Mucosa of rectum (tissue), 2 donors: ENCODE measurements at regions not wholly inside any gene's neighbourhood (a gene's known extent, or its start where the extent isn't known, plus 50 kb on each side); places are given as distances from the start of the nearest gene placed in this dataset.

Experiments used
- H3K27ac ChIP-seq, 2 donors: one replicate each; pipeline ENCODE4 v1.7.0; 2013; ENCODE audit warnings: inconsistent platforms in 2 of 2, low read depth in 2 of 2, low read length in 2 of 2
- H3K27me3 ChIP-seq, 2 donors: one replicate each; pipeline ENCODE4 v1.7.0; 2013; ENCODE audit warnings: low read length in 2 of 2; ENCODE audit not compliant: control insufficient read depth in 2 of 2, insufficient read depth in 2 of 2
- H3K36me3 ChIP-seq, 2 donors: one replicate each; pipeline ENCODE4 v1.7.0; 2013; ENCODE audit warnings: low read length in 2 of 2; ENCODE audit not compliant: control insufficient read depth in 2 of 2, insufficient read depth in 2 of 2
- H3K4me1 ChIP-seq, 2 donors: one replicate each; pipeline ENCODE4 v1.7.0; 2013; ENCODE audit warnings: low read length in 2 of 2, mild to moderate bottlenecking in 1 of 2; ENCODE audit not compliant: control insufficient read depth in 2 of 2, insufficient read depth in 2 of 2
- H3K4me3 ChIP-seq, 2 donors: one replicate each; pipeline ENCODE4 v1.7.0; 2013; ENCODE audit warnings: low read length in 2 of 2
- H3K9ac ChIP-seq, 2 donors: one replicate each; pipeline ENCODE4 v1.7.0; 2013; ENCODE audit warnings: low read length in 2 of 2, low read depth in 1 of 2, mild to moderate bottlenecking in 1 of 2
- H3K9me3 ChIP-seq, 2 donors: one replicate each; pipeline ENCODE4 v1.7.0; 2013; ENCODE audit warnings: low read length in 2 of 2; ENCODE audit not compliant: control insufficient read depth in 2 of 2
- donor health status: healthy.
- donor health status: Normal muscosa, but diverticular disease.

- H3K36me3 ChIP-seq: no peaks in the 10 kb centered on the region
- no peak overlapping the region for H3K4me3 ChIP-seq
- H3K9ac ChIP-seq: no peak overlapping the region
- peaks cover 20 to 29% of the 10 kb centered on the region in 2 donors for H3K4me1 ChIP-seq
- H3K27ac ChIP-seq: peak overlapping the region; percentile 76 to 84
- no peaks in the 10 kb centered on the region for H3K27me3 ChIP-seq
- H3K9me3 ChIP-seq: no peaks in the 10 kb centered on the region
Observed at GRCh38 chr6:6713657-6714056, 125.1 kb downstream of the LY86 start.

- H3K9me3 ChIP-seq: no peaks in the 10 kb centered on the region
- peaks cover 20 to 29% of the 10 kb centered on the region in 2 donors for H3K4me1 ChIP-seq
- H3K4me3 ChIP-seq: no peak overlapping the region
- peak overlapping the region; percentile 14 to 38 for H3K27ac ChIP-seq
- no peaks in the 10 kb centered on the region for H3K27me3 ChIP-seq
- no peaks in the 10 kb centered on the region for H3K36me3 ChIP-seq
- no peak overlapping the region for H3K9ac ChIP-seq
Observed at GRCh38 chr6:6714118-6714897, 125.8 kb downstream of the LY86 start.

- H3K9me3 ChIP-seq: no peaks in the 10 kb centered on the region
- no peaks in the 10 kb centered on the region for H3K36me3 ChIP-seq
- H3K9ac ChIP-seq: no peak overlapping the region
- H3K4me1 ChIP-seq: peaks cover 20 to 29% of the 10 kb centered on the region in 2 donors
- H3K27me3 ChIP-seq: no peaks in the 10 kb centered on the region
- no peak overlapping the region for H3K27ac ChIP-seq
- no peak overlapping the region for H3K4me3 ChIP-seq
Observed at GRCh38 chr6:6714953-6715352, 126.4 kb downstream of the LY86 start.

DNA sequence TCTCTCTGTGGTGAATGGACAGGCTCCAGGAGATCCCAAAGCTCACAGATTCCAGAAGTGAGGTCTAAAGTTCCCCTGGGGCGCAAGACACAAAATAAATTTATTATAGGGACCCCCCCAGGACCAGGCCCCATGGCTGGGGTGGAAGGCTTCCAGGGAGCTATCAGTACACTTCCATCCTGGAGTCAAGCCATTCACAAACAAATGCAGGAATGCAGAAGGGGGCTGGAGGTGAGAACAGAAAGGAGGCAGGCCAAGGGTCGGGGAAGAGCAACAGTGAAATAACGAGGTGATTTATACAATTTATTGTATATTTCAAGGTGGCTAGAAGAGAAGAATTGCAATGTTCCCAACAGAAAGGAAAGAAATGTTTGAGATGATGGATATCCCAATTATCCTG lies 126.9 kb downstream of the LY86 start:
- no peaks in the 10 kb centered on the region for H3K27me3 ChIP-seq
- no peak overlapping the region for H3K9ac ChIP-seq
- H3K4me1 ChIP-seq: peaks cover 20 to 34% of the 10 kb centered on the region in 2 donors
- no peaks in the 10 kb centered on the region for H3K9me3 ChIP-seq
- H3K36me3 ChIP-seq: no peaks in the 10 kb centered on the region
- H3K4me3 ChIP-seq: no peak overlapping the region
- no peak overlapping the region for H3K27ac ChIP-seq

- H3K27ac ChIP-seq: no peak overlapping the region
- no peak overlapping the region for H3K4me3 ChIP-seq
- H3K4me1 ChIP-seq: peaks cover 14 to 41% of the 10 kb centered on the region in 2 donors
- H3K9ac ChIP-seq: no peak overlapping the region
- no peaks in the 10 kb centered on the region for H3K36me3 ChIP-seq
- no peaks in the 10 kb centered on the region for H3K27me3 ChIP-seq
- no peaks in the 10 kb centered on the region for H3K9me3 ChIP-seq
Observed at GRCh38 chr6:6716998-6717763, 128.7 kb downstream of the LY86 start.

GRCh38 chr6:6717953-6718352 lies 129.4 kb downstream of the LY86 start:
- H3K27me3 ChIP-seq: no peaks in the 10 kb centered on the region
- H3K9me3 ChIP-seq: no peaks in the 10 kb centered on the region
- peaks cover 11 to 41% of the 10 kb centered on the region in 2 donors for H3K4me1 ChIP-seq
- no peaks in the 10 kb centered on the region for H3K36me3 ChIP-seq
- no peak overlapping the region for H3K4me3 ChIP-seq
- H3K27ac ChIP-seq: peak overlapping the region in 1 of 2 donors; percentile 43
- H3K9ac ChIP-seq: peak overlapping the region in 1 of 2 donors; percentile 6

GRCh38 chr6:6721606-6722005 lies 133.1 kb downstream of the LY86 start:
- H3K9ac ChIP-seq: peak overlapping the region; percentile 26 to 38
- H3K9me3 ChIP-seq: no peaks in the 10 kb centered on the region
- no peak overlapping the region for H3K4me3 ChIP-seq
- peaks cover 38 to 62% of the 10 kb centered on the region in 2 donors for H3K4me1 ChIP-seq
- no peaks in the 10 kb centered on the region for H3K27me3 ChIP-seq
- H3K27ac ChIP-seq: peak overlapping the region; percentile 91 to 96
- H3K36me3 ChIP-seq: no peaks in the 10 kb centered on the region

- Histone ChIP-seq H3K4me1 (peaks cover 38 to 62% of the 10 kb centered on the region in 2 donors), H3K4me3 (no peak overlapping the region), H3K36me3 (no peaks in the 10 kb centered on the region), H3K27ac (peak overlapping the region; percentile 91 to 96), H3K27me3 (no peaks in the 10 kb centered on the region), H3K9ac (peak overlapping the region; percentile 26 to 38), H3K9me3 (no peaks in the 10 kb centered on the region)
Observed at GRCh38 chr6:6722195-6722594, 133.7 kb downstream of the LY86 start.

GRCh38 chr6:6723361-6723760 lies 134.8 kb downstream of the LY86 start:
- H3K27me3 ChIP-seq: no peaks in the 10 kb centered on the region
- peaks cover 34 to 55% of the 10 kb centered on the region in 2 donors for H3K4me1 ChIP-seq
- H3K27ac ChIP-seq: peak overlapping the region; percentile 91 to 96
- no peaks in the 10 kb centered on the region for H3K9me3 ChIP-seq
- peak overlapping the region; percentile 76 to 83 for H3K9ac ChIP-seq
- peak overlapping the region; percentile 31 to 67 for H3K4me3 ChIP-seq
- H3K36me3 ChIP-seq: no peaks in the 10 kb centered on the region

DNA sequence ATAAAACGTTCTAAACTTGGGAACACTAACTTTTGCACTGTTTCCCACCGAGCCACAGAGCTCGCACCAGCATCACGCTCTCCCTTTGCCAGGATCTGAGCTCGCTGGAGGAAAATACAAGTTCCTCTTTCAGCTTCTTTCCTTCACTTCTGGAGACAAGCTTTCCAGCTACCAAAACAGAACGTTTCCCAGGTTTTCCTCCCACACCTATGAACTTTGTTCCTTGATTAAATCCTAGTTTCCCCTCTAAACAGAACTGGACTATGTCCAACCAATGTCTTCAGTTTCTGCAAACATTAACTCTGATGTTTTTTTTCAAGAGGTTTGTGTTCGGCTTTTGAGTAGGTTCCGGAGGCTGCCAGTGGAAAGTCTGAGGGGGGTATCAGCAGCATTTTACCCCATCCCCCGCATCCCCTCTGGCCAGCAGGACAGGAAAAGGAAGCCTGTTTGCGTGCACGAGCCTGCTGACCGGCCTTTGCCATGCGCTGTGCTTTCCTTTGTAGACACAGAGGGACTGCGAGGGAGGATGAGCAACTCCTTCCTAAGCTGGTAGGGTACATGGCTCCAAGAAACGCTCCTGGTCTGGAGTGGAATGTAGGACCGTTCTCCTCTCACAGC lies 135.5 kb downstream of the LY86 start:
- Histone ChIP-seq H3K9ac (peak overlapping the region; percentile 76 to 83), H3K36me3 (no peaks in the 10 kb centered on the region), H3K27ac (peak overlapping the region; percentile 91 to 96), H3K4me3 (peak overlapping the region; percentile 65 to 67), H3K4me1 (peaks cover 34 to 55% of the 10 kb centered on the region in 2 donors), H3K27me3 (no peaks in the 10 kb centered on the region), H3K9me3 (no peaks in the 10 kb centered on the region)
